ENCODE measurements at regions not wholly inside any gene's neighbourhood (a gene's known extent, or its start where the extent isn't known, plus 50 kb on each side); places are given as distances from the start of the nearest gene placed in this dataset.
"Not testable (repeated sequence)": the region's sequence is repeated elsewhere in the genome, so short reads cannot be mapped to it uniquely, and the experiment has no call there.

DNA sequence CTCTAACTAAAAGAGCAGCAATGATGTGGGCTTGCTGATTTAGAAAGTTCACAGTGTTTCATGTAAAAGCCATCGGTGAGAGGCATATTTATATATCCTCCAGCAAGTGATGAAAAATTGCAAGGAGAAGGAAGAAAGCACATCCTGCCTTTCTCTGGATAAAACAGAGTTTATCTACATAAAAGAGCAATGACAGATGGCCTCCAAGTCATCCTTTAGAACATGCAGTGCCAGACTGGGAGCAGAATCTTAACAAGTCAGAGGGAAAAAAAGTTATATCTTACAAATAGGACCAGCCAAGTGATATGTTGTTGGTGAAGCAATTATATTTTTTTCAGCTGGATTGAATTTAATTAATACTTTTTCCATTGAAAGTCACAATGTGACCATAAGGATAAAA is 253.8 kb upstream of the MGMT start:
- no peaks in the 10 kb centered on the region for H3K9me3 Mint-ChIP-seq
- no peaks in the 10 kb centered on the region for H3K27me3 ChIP-seq
- no peak overlapping the region for H3K4me2 ChIP-seq
- no peak for DNase-seq (ENCODE audit: low spot score)
- no peaks in the 10 kb centered on the region for H4K20me1 ChIP-seq (ENCODE audit: low read depth)
- TF ChIP-seq EZH2 (IDR thresholded peaks at IDR 0.05) (no peak), EZH2phosphoT487 (IDR thresholded peaks at IDR 0.05) (no peak)
- TF ChIP-seq, protein P1, sequence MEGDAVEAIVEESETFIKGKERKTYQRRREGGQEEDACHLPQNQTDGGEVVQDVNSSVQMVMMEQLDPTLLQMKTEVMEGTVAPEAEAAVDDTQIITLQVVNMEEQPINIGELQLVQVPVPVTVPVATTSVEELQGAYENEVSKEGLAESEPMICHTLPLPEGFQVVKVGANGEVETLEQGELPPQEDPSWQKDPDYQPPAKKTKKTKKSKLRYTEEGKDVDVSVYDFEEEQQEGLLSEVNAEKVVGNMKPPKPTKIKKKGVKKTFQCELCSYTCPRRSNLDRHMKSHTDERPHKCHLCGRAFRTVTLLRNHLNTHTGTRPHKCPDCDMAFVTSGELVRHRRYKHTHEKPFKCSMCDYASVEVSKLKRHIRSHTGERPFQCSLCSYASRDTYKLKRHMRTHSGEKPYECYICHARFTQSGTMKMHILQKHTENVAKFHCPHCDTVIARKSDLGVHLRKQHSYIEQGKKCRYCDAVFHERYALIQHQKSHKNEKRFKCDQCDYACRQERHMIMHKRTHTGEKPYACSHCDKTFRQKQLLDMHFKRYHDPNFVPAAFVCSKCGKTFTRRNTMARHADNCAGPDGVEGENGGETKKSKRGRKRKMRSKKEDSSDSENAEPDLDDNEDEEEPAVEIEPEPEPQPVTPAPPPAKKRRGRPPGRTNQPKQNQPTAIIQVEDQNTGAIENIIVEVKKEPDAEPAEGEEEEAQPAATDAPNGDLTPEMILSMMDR (IDR thresholded peaks at IDR 0.05): no peak
- H3K27ac ChIP-seq: no peak overlapping the region
- no peak overlapping the region for H2AFZ ChIP-seq (replicated peaks)
- no peak overlapping the region for H3K9ac ChIP-seq
- no peaks in the 10 kb centered on the region for H3K9me3 ChIP-seq (ENCODE audit: low read depth)
- no peaks in the 10 kb centered on the region for H3K36me3 ChIP-seq
- H3K4me3 ChIP-seq: no peak overlapping the region
- no peak overlapping the region for H3K27ac Mint-ChIP-seq
- H3K79me2 ChIP-seq (ENCODE audit: low read depth): no peaks in the 10 kb centered on the region
- no peak overlapping the region for H3K4me3 Mint-ChIP-seq
- H3K4me1 ChIP-seq: no peaks in the 10 kb centered on the region
- H3K4me1 Mint-ChIP-seq: no peaks in the 10 kb centered on the region
- H3K27me3 Mint-ChIP-seq (ENCODE audit: insufficient read depth, low read depth): no peaks in the 10 kb centered on the region
- H3K36me3 Mint-ChIP-seq: no peaks in the 10 kb centered on the region
- H3F3A ChIP-seq (ENCODE audit: low read depth): no peaks in the 10 kb centered on the region

DNA sequence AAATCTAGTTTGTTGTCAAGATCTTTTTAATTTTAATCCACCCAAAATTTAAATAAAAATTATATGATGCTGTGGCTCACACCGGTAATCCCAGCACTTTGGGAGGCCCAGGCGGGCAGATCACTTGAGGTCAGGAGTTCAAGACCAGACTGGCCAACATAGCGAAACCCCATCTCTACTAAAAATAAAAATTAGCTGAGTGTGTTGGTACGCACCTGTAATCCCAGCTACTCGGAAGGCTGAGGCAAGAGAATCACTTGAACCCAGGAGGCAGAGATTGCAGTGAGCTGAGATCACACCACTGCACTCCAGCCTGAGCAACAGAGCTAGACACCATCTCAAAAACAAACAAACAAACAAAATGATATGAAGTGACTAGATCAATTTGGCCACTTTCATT is 253.0 kb upstream of the MGMT start:
- H3K4me3 ChIP-seq; H3K9me3 ChIP-seq (ENCODE audit: low read depth); H3K4me3 Mint-ChIP-seq; H3K9ac ChIP-seq; H3K4me1 Mint-ChIP-seq; H3K36me3 ChIP-seq; H3K4me1 ChIP-seq; H3K27ac Mint-ChIP-seq; H3K27ac ChIP-seq; H3K79me2 ChIP-seq (ENCODE audit: low read depth); DNase-seq (ENCODE audit: low spot score); H2AFZ ChIP-seq (replicated peaks); H3K9me3 Mint-ChIP-seq; H4K20me1 ChIP-seq (ENCODE audit: low read depth); H3F3A ChIP-seq (ENCODE audit: low read depth); H3K36me3 Mint-ChIP-seq; H3K4me2 ChIP-seq; H3K27me3 Mint-ChIP-seq (ENCODE audit: insufficient read depth, low read depth); H3K27me3 ChIP-seq: not testable (repeated sequence)

DNA sequence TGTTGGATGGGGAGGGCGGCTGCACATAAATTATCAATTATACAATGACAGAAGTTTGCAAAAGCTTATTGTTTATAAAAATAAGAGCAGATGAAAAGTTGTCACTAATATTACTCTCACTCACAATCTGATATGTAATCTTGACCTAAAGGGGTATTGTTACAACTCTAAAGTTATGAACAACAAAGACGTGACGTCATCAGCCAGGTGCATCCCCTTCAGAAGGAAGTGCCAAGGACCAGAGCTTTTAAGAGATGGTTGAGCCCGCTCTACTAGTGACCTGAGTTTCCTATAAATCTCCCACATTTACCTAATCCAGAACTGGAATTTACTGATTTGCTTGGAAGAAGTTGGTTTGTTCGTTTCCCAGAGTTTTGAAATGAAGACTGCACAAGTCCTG is 247.7 kb upstream of the MGMT start:
- H2AFZ ChIP-seq (replicated peaks): no peak overlapping the region
- Mint-ChIP-seq H3K9me3 (no peaks in the 10 kb centered on the region), H3K27ac (no peak overlapping the region), H3K27me3 (ENCODE audit: insufficient read depth, low read depth) (no peaks in the 10 kb centered on the region), H3K4me3 (no peak overlapping the region), H3K36me3 (no peaks in the 10 kb centered on the region), H3K4me1 (no peaks in the 10 kb centered on the region)
- TF ChIP-seq, protein P1 (IDR thresholded peaks at IDR 0.05): no peak
- TF ChIP-seq EZH2phosphoT487 (IDR thresholded peaks at IDR 0.05): no peak
- no peak for TF ChIP-seq EZH2 (IDR thresholded peaks at IDR 0.05)
- H3K27ac ChIP-seq: no peak overlapping the region
- H3K4me2 ChIP-seq: no peak overlapping the region
- no peaks in the 10 kb centered on the region for H3K36me3 ChIP-seq
- no peaks in the 10 kb centered on the region for H3F3A ChIP-seq (ENCODE audit: low read depth)
- H4K20me1 ChIP-seq (ENCODE audit: low read depth): no peaks in the 10 kb centered on the region
- H3K4me1 ChIP-seq: no peaks in the 10 kb centered on the region
- no peak overlapping the region for H3K9ac ChIP-seq
- DNase-seq (ENCODE audit: low spot score): no peak
- no peaks in the 10 kb centered on the region for H3K27me3 ChIP-seq
- H3K9me3 ChIP-seq (ENCODE audit: low read depth): no peaks in the 10 kb centered on the region
- no peaks in the 10 kb centered on the region for H3K79me2 ChIP-seq (ENCODE audit: low read depth)
- H3K4me3 ChIP-seq: no peak overlapping the region

DNA sequence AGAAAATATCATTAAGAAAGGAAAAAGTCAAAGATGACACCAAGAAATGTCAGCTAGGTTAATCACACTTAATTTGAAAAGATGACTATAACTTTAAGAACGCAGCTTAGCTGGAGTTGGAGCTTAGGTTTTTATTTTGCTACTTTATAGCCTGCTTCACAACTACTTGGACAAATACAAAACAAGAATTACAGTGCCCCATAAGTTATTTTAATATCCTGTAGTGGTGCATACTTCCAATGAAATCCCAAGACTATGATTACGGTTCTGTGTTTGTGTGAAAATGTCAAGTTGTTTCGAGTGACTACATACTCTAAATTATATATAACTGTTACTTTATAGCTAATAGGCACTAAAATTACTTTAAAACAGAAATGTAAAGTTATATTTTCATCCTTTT is 244.6 kb upstream of the MGMT start:
- Mint-ChIP-seq H3K27me3 (ENCODE audit: insufficient read depth, low read depth) (no peaks in the 10 kb centered on the region), H3K9me3 (no peaks in the 10 kb centered on the region), H3K27ac (no peak overlapping the region), H3K4me1 (no peaks in the 10 kb centered on the region), H3K36me3 (no peaks in the 10 kb centered on the region), H3K4me3 (no peak overlapping the region)
- Histone ChIP-seq H3K27ac (no peak overlapping the region), H3K4me2 (no peak overlapping the region), H3K4me1 (no peaks in the 10 kb centered on the region), H3K9ac (no peak overlapping the region), H3K79me2 (ENCODE audit: low read depth) (no peaks in the 10 kb centered on the region), H2AFZ (replicated peaks) (no peak overlapping the region), H3F3A (ENCODE audit: low read depth) (no peaks in the 10 kb centered on the region), H3K9me3 (ENCODE audit: low read depth) (no peaks in the 10 kb centered on the region), H3K27me3 (no peaks in the 10 kb centered on the region), H3K36me3 (no peaks in the 10 kb centered on the region), H3K4me3 (no peak overlapping the region), H4K20me1 (ENCODE audit: low read depth) (no peaks in the 10 kb centered on the region)
- TF ChIP-seq, protein P1 (IDR thresholded peaks at IDR 0.05): no peak
- TF ChIP-seq EZH2phosphoT487 (IDR thresholded peaks at IDR 0.05) (no peak), EZH2 (IDR thresholded peaks at IDR 0.05) (no peak)
- no peak for DNase-seq (ENCODE audit: low spot score)
